IMR-90 (cell line): ENCODE measurements at regions not wholly inside any gene's neighbourhood (a gene's known extent, or its start where the extent isn't known, plus 50 kb on each side); places are given as distances from the start of the nearest gene placed in this dataset.

Experiments
- ATAC-seq: fragments of 200-7000 bp; cut with Tn5 transposase; 2 replicates; pipeline ENCODE4 v1.9.1; 2020; ENCODE audit warnings: low read depth, mild to moderate bottlenecking, moderate library complexity
- BruUV-seq: library from RNA; stranded (reverse); fragments of 400-500 nt; replicated peaks from 2 replicates; lab custom pipeline; 2021; lab: Mats Ljungman, UMichigan
- CTCF ChIA-PET: fragments of 300-600 bp; formaldehyde crosslinking; extraction: SDS; loops from one replicate; lab custom pipeline; 2021; ENCODE audit warnings: antibody characterized with exemption; lab: Yijun Ruan, JAX
- POLR2A ChIA-PET: fragments of 300-600 bp; sonication (Branson Sonifier 250); formaldehyde crosslinking; loops from one replicate; lab custom pipeline; 2022; ENCODE audit warnings: antibody characterized with exemption; ENCODE audit not compliant: unreplicated experiment; lab: Charles Lee
- DNase-seq: peaks from one replicate; pipeline ENCODE4 v3.0.0; 2013
- H2AFZ ChIP-seq: replicated peaks from 2 replicates; pipeline ENCODE3; 2013; ENCODE audit warnings: low read length, mild to moderate bottlenecking; ENCODE audit not compliant: poor library complexity
- H2AK5ac ChIP-seq: 2 replicates; pipeline ENCODE4 v1.6.1; 2013; ENCODE audit warnings: low read depth, low read length, inconsistent platforms
- H2AK9ac ChIP-seq: replicated peaks from 2 replicates; pipeline ENCODE3; 2013; ENCODE audit warnings: mild to moderate bottlenecking, low read depth, low read length, moderate library complexity; ENCODE audit not compliant: poor library complexity
- H2BK120ac ChIP-seq: 2 replicates; pipeline ENCODE4 v1.6.1; 2013; ENCODE audit warnings: low read depth, low read length, inconsistent platforms
- H2BK15ac ChIP-seq: 3 replicates; pipeline ENCODE4 v1.6.1; 2013; ENCODE audit warnings: low read depth, low read length, inconsistent platforms
- H2BK20ac ChIP-seq: 2 replicates; pipeline ENCODE4 v1.6.1; 2013; ENCODE audit warnings: low read depth, mild to moderate bottlenecking, inconsistent platforms, low read length, moderate library complexity
- H2BK5ac ChIP-seq: 2 replicates; pipeline ENCODE4 v1.6.1; 2013; ENCODE audit warnings: mild to moderate bottlenecking, low read depth, low read length, inconsistent platforms; ENCODE audit not compliant: poor library complexity, severe bottlenecking
- H3K14ac ChIP-seq: replicated peaks from 2 replicates; pipeline ENCODE4 v1.6.1; 2013; ENCODE audit warnings: low read depth, low read length, inconsistent platforms
- H3K18ac ChIP-seq: 2 replicates; pipeline ENCODE4 v1.6.1; 2013; ENCODE audit warnings: low read depth, low read length, control low read depth
- H3K23ac ChIP-seq: 2 replicates; pipeline ENCODE4 v1.6.1; 2013; ENCODE audit warnings: low read depth, low read length, inconsistent platforms
- H3K27ac ChIP-seq: 2 replicates; pipeline ENCODE4 v1.5.1; 2013; ENCODE audit warnings: mild to moderate bottlenecking, control low read depth, low read length; ENCODE audit not compliant: insufficient read depth
- H3K27me3 ChIP-seq: 2 replicates; pipeline ENCODE4 v1.6.1; 2013; ENCODE audit warnings: low read length; ENCODE audit not compliant: control insufficient read depth, insufficient read depth
- H3K36me3 ChIP-seq: 2 replicates; pipeline ENCODE4 v1.6.1; 2013; ENCODE audit warnings: low read length, mixed read lengths; ENCODE audit not compliant: control insufficient read depth, insufficient read depth
- H3K4ac ChIP-seq: 2 replicates; pipeline ENCODE4 v1.6.1; 2013; ENCODE audit warnings: low read depth, low read length, inconsistent platforms
- H3K4me1 ChIP-seq: 2 replicates; pipeline ENCODE4 v1.6.1; 2013; ENCODE audit warnings: low read length, mixed read lengths; ENCODE audit not compliant: control insufficient read depth, insufficient read depth
- H3K4me2 ChIP-seq: 2 replicates; pipeline ENCODE4 v1.6.1; 2013; ENCODE audit warnings: low read depth, mild to moderate bottlenecking, control low read depth, low read length, moderate library complexity
- H3K4me3 ChIP-seq: 2 replicates; pipeline ENCODE4 v1.5.1; 2013; ENCODE audit warnings: low read depth, mild to moderate bottlenecking, control low read depth, low read length, moderate library complexity; ENCODE audit not compliant: insufficient read depth
- H3K56ac ChIP-seq: 2 replicates; pipeline ENCODE4 v1.6.1; 2013; ENCODE audit warnings: low read length, inconsistent platforms; ENCODE audit not compliant: insufficient read depth; ENCODE audit errors: extremely low read depth
- H3K79me1 ChIP-seq, 2 experiments: 2 replicates each; pipeline ENCODE4 v1.6.1; 2013; ENCODE audit warnings: low read length in 2 of 2, inconsistent platforms in 1 of 2, low read depth in 1 of 2
- H3K9ac ChIP-seq: 2 replicates; pipeline ENCODE4 v1.6.1; 2013; ENCODE audit warnings: low read depth, low read length, control low read depth
- H3K9me1 ChIP-seq: 2 replicates; pipeline ENCODE4 v1.6.1; 2013; ENCODE audit warnings: low read length, inconsistent platforms; ENCODE audit not compliant: insufficient read depth
- H3K9me3 ChIP-seq: 2 replicates; pipeline ENCODE4 v1.6.1; 2013; ENCODE audit warnings: low read length; ENCODE audit not compliant: control insufficient read depth, insufficient read depth
- H4K20me1 ChIP-seq: 2 replicates; pipeline ENCODE4 v1.6.1; 2013; ENCODE audit warnings: low read length, inconsistent platforms; ENCODE audit not compliant: insufficient read depth
- H4K5ac ChIP-seq: 2 replicates; pipeline ENCODE4 v1.6.1; 2013; ENCODE audit warnings: mild to moderate bottlenecking, low read depth, low read length, control low read depth
- H4K8ac ChIP-seq, 2 experiments: 2 replicates each; pipeline ENCODE4 v1.6.1; 2013; ENCODE audit warnings: low read depth in 2 of 2, low read length in 2 of 2, control low read depth in 1 of 2, inconsistent platforms in 1 of 2
- H4K91ac ChIP-seq: 2 replicates; pipeline ENCODE4 v1.6.1; 2013; ENCODE audit warnings: low read depth, low read length, inconsistent platforms; ENCODE audit not compliant: insufficient read depth
- CHD1 ChIP-seq: IDR thresholded peaks from 2 replicates; pipeline ENCODE4 v1.6.1; 2012; ENCODE audit warnings: low read depth, low read length, improper control_type of control experiment
- CTCF ChIP-seq: conservative IDR thresholded peaks from 2 replicates; pipeline ENCODE4 v1.5.1; 2012; ENCODE audit warnings: mild to moderate bottlenecking, low read depth, low read length, improper control_type of control experiment
- FOS ChIP-seq: fragments of 150-350 bp; IDR thresholded peaks from 2 replicates; pipeline ENCODE4 v1.6.1; 2016; ENCODE audit warnings: low read depth, low read length
- NFE2L2 ChIP-seq: fragments of 150-350 bp; IDR thresholded peaks from 2 replicates; pipeline ENCODE4 v1.6.1; 2016; ENCODE audit warnings: low read depth, mild to moderate bottlenecking, low read length
- POLR2A ChIP-seq: IDR thresholded peaks from 2 replicates; pipeline ENCODE4 v1.6.1; 2012; ENCODE audit warnings: mild to moderate bottlenecking, low read depth, low read length
- RAD21 ChIP-seq: IDR thresholded peaks from 2 replicates; pipeline ENCODE4 v1.6.1; 2012; ENCODE audit warnings: low read length, improper control_type of control experiment
- RCOR1 ChIP-seq: IDR thresholded peaks from 2 replicates; pipeline ENCODE4 v1.6.1; 2012; ENCODE audit warnings: mild to moderate bottlenecking, low read length, improper control_type of control experiment; ENCODE audit not compliant: insufficient replicate concordance
- WGBS, 2 experiments: methylation state at CpG; one replicate each; pipeline versions ENCODE4 v1.1.5 to v1.1.7; 2013; ENCODE audit warnings: missing lambda C conversion rate in 2 of 2; ENCODE audit not compliant: insufficient read length in 1 of 2; ENCODE audit errors: extremely low coverage in 2 of 2; 5-methylcytosine and 5-hydroxymethylcytosine counted together
- dilution Hi-C: fragments of 300-500 bp; cut with HindIII; formaldehyde crosslinking; loops from one replicate; pipeline ENCODE4 v1.14.3; 2018; ENCODE audit warnings: low sequenced_read_pairs; ENCODE audit not compliant: unreplicated experiment
- in situ Hi-C: fragments of 300-500 bp; cut with MboI; formaldehyde crosslinking; loops from 3 replicates; pipeline ENCODE4 v1.14.3; 2019; ENCODE audit warnings: low sequenced_read_pairs, inconsistent platforms, mixed read lengths
- intact Hi-C: fragments of 100-400 bp; cut with micrococcal nuclease; formaldehyde crosslinking; loops from 2 replicates; pipeline ENCODE4 v1.10.0; 2022
- TF ChIP-seq, protein P1 (sequence below): fragments of 150-350 bp; IDR thresholded peaks from 2 replicates; pipeline ENCODE4 v1.6.1; 2016; ENCODE audit warnings: low read depth, mild to moderate bottlenecking, low read length, moderate library complexity, borderline replicate concordance
- TF ChIP-seq, protein P2 (sequence below): fragments of 150-350 bp; IDR thresholded peaks from 2 replicates; pipeline ENCODE4 v1.6.1; 2017; ENCODE audit warnings: mild to moderate bottlenecking, antibody characterized with exemption, low read length, low read depth

DNA sequence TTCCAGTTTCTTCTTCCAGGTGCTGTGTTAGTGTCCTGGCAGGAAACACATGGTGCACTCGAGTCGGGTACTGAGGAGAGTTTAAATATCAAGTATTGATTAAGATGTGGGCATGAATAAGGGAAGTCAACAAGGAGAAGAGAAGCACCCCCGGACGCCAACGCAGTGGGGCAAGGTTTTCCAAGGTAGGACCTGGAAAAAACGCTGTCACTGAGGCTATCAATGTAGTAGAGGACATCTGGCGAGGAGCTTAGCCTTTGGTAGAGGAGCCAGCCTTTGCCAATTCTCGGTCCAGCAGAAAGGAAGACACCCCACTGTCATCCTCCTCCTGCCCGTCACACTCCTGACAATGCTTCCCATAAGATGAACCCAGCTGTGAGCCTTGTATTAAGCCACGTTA lies 159.6 kb downstream of the TEX36 start:
- Histone ChIP-seq H2AK5ac (no peak overlapping the region), H3K23ac (no peak overlapping the region), H2BK120ac (no peak overlapping the region), H4K20me1 (no peaks in the 10 kb centered on the region), H3K4ac (no peak overlapping the region), H2BK20ac (no peak overlapping the region), H2BK5ac (no peak overlapping the region), H3K27me3 (no peaks in the 10 kb centered on the region), H4K91ac (no peak overlapping the region), H3K27ac (no peak overlapping the region), H4K8ac (no peak overlapping the region), H3K36me3 (no peaks in the 10 kb centered on the region), H2BK15ac (no peak overlapping the region), H3K79me1 (no peaks in the 10 kb centered on the region), H3K9ac (no peak overlapping the region), H3K4me2 (no peak overlapping the region), H3K9me1 (no peaks in the 10 kb centered on the region), H3K56ac (no peak overlapping the region), H3K18ac (no peak overlapping the region), H3K14ac (no peak overlapping the region), H2AFZ (no peak overlapping the region), H3K4me3 (no peak overlapping the region), H3K9me3 (no peaks in the 10 kb centered on the region), H2AK9ac (no peak overlapping the region), H3K4me1 (no peaks in the 10 kb centered on the region), H4K5ac (no peak overlapping the region)
- dilution Hi-C loops, result no loop called here
- POLR2A ChIA-PET, result no interaction called here
- TF ChIP-seq CTCF, result no peak
- no peak for TF ChIP-seq RAD21
- TF ChIP-seq POLR2A, result no peak
- TF ChIP-seq FOS, result no peak
- TF ChIP-seq, protein P1, sequence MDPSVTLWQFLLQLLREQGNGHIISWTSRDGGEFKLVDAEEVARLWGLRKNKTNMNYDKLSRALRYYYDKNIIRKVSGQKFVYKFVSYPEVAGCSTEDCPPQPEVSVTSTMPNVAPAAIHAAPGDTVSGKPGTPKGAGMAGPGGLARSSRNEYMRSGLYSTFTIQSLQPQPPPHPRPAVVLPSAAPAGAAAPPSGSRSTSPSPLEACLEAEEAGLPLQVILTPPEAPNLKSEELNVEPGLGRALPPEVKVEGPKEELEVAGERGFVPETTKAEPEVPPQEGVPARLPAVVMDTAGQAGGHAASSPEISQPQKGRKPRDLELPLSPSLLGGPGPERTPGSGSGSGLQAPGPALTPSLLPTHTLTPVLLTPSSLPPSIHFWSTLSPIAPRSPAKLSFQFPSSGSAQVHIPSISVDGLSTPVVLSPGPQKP, result no peak
- TF ChIP-seq NFE2L2, result no peak
- TF ChIP-seq, protein P2, sequence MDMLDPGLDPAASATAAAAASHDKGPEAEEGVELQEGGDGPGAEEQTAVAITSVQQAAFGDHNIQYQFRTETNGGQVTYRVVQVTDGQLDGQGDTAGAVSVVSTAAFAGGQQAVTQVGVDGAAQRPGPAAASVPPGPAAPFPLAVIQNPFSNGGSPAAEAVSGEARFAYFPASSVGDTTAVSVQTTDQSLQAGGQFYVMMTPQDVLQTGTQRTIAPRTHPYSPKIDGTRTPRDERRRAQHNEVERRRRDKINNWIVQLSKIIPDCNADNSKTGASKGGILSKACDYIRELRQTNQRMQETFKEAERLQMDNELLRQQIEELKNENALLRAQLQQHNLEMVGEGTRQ, result no peak
- TF ChIP-seq RCOR1, result no peak
- no peak for TF ChIP-seq CHD1
- ATAC-seq (no peak), DNase-seq (no peak)
- in situ Hi-C loops, result no loop called here
- intact Hi-C loops, result loop anchor here (10.0 kb wide), 1 partner anchor 181 kb away; no protein-coding TSS in a partner anchor
- no TSS peak for BruUV-seq
- CTCF ChIA-PET, result interaction anchor here (0.6 kb wide), 2 partner anchors 11 to 45 kb away, joined by 3 read pairs; no protein-coding TSS in a partner anchor
- WGBS, 2 experiments, result 51% methylated on average over 5 of the region's 10 CpGs; no CpG with 5 or more reads in 1 of the 2 experiments
